ENCODE measurements at regions not wholly inside any gene's neighbourhood (a gene's known extent, or its start where the extent isn't known, plus 50 kb on each side); places are given as distances from the start of the nearest gene placed in this dataset.
"Not testable (repeated sequence)": the region's sequence is repeated elsewhere in the genome, so short reads cannot be mapped to it uniquely, and the experiment has no call there.

DNA sequence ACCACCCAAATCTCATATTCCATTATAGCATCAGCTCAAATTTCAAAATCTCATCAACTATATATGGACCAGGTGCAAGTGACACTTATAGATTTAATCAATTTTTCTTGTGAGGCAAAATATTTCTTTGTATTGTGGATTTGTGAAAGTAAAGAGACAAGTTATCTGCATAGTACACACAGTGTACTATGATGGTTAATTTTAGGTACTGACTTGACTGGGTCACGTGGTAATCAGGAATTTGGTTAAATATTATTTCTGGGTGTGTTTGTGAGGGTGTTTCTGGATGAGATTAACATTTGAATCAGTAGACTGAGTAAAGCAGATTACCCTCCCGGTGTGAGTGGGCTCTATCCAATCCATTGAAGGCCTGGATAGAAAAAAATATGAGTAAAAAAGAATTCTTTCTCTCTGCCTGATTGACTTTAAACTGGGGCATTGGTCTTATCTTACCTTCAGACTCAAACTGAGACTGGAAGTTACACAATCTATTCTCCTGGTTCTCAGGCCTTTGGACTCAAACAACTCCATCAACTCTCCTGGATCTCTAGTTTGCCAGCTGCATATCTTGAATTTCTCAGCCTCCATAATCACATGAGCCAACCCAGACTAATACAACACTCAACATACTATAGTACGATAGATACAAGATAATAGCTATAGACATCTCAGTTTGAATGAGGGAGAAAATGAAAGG lies 799.9 kb downstream of the NAP1L3 start:
- H3K4me3 ChIP-seq (ENCODE audit: low read length in 2 of 2); ATAC-seq (ENCODE audit: low FRiP score); H3K4me1 ChIP-seq (ENCODE audit: control insufficient read depth in 1 of 2, insufficient read depth in 2 of 2, low read length in 2 of 2); DNase-seq; intact Hi-C loops (cut with DNase I); H3K27me3 ChIP-seq (ENCODE audit: control insufficient read depth in 1 of 2, insufficient read depth in 2 of 2, low read length in 1 of 2); H3K27ac ChIP-seq (ENCODE audit: low read depth in 1 of 2, low read length in 2 of 2); H3K9me3 ChIP-seq (ENCODE audit: control insufficient read depth, low read length); H3K36me3 ChIP-seq (ENCODE audit: control insufficient read depth in 1 of 2, insufficient read depth in 2 of 2, low read length in 1 of 2): not testable (repeated sequence)
- WGBS, 2 donors = 23 to 57% methylated on average over 3 of the region's 3 CpGs

DNA sequence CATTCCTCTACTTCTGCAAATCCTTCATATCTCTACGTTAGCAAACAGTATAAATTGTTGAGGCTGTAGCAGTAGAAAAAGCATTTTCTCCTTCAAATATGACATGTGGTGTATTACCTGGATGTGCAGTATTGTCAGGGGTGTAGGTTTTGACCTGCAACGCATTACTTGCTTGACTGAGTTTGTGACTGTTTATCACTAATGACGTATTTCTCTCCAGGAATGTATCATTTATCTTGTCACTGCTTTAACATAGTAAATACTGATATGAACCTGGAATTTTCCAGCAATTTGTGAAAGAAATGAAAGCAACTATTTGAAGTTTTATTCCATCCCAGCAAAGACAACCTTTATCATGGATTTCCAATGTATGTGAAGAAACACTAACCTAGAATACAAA lies 823.4 kb downstream of the NAP1L3 start:
- H3K9me3 ChIP-seq (ENCODE audit: control insufficient read depth, low read length); H3K36me3 ChIP-seq (ENCODE audit: control insufficient read depth in 1 of 2, insufficient read depth in 2 of 2, low read length in 1 of 2); H3K27me3 ChIP-seq (ENCODE audit: control insufficient read depth in 1 of 2, insufficient read depth in 2 of 2, low read length in 1 of 2); DNase-seq; H3K27ac ChIP-seq (ENCODE audit: low read depth in 1 of 2, low read length in 2 of 2); H3K4me1 ChIP-seq (ENCODE audit: control insufficient read depth in 1 of 2, insufficient read depth in 2 of 2, low read length in 2 of 2); intact Hi-C loops (cut with DNase I); H3K4me3 ChIP-seq (ENCODE audit: low read length in 2 of 2); ATAC-seq (ENCODE audit: low FRiP score): not testable (repeated sequence)
- 55 to 61% methylated on average over 3 of the region's 3 CpGs for WGBS, 2 donors

DNA sequence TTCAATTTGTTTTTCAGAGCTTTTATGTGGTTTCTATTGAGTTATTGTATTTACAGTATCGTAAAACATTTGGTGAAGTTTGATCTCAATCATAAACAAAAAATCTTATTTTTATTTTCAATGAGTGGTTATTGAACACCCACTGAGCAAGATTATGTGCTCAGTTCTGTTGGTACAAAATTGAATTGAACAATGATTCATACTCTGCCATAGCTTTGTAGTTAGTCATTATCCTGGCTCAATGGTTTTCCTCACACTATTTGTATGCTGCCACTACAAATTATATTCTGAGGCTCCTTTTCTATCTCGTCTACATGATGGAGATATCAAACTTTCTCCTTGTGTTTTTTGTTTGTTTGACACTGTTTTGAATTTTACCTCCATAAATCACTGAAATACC lies 829.5 kb downstream of the NAP1L3 start:
- H3K9me3 ChIP-seq (ENCODE audit: control insufficient read depth, low read length); H3K27ac ChIP-seq (ENCODE audit: low read depth in 1 of 2, low read length in 2 of 2); H3K36me3 ChIP-seq (ENCODE audit: control insufficient read depth in 1 of 2, insufficient read depth in 2 of 2, low read length in 1 of 2); H3K27me3 ChIP-seq (ENCODE audit: control insufficient read depth in 1 of 2, insufficient read depth in 2 of 2, low read length in 1 of 2); intact Hi-C loops (cut with DNase I); DNase-seq; ATAC-seq (ENCODE audit: low FRiP score); H3K4me1 ChIP-seq (ENCODE audit: control insufficient read depth in 1 of 2, insufficient read depth in 2 of 2, low read length in 2 of 2); H3K4me3 ChIP-seq (ENCODE audit: low read length in 2 of 2): not testable (repeated sequence)
- 62 to 82% methylated on average over 1 to 2 of the region's 2 CpGs for WGBS, 2 donors

DNA sequence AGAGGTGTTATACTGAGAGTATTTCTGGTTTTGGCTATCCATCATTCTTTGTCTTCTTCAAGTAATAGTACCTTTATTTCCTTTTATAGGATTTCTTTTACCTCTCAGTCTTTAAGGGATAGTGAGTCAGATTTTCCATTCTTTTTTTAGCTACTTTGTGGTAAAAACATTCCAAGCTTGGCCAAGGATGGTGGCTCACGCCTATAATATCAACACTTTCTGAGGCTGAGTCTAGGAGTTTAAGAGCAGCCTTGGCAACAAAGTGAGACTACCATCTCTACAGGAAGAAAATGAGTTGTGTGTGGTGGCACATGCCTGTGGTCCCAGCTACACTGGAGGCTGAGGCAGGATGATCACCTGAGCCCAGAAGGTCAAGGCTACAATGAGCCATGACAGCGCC lies 840.6 kb downstream of the NAP1L3 start:
- ATAC-seq (ENCODE audit: low FRiP score); H3K4me3 ChIP-seq (ENCODE audit: low read length in 2 of 2); H3K27ac ChIP-seq (ENCODE audit: low read depth in 1 of 2, low read length in 2 of 2); intact Hi-C loops (cut with DNase I); H3K27me3 ChIP-seq (ENCODE audit: control insufficient read depth in 1 of 2, insufficient read depth in 2 of 2, low read length in 1 of 2); H3K36me3 ChIP-seq (ENCODE audit: control insufficient read depth in 1 of 2, insufficient read depth in 2 of 2, low read length in 1 of 2); H3K4me1 ChIP-seq (ENCODE audit: control insufficient read depth in 1 of 2, insufficient read depth in 2 of 2, low read length in 2 of 2); H3K9me3 ChIP-seq (ENCODE audit: control insufficient read depth, low read length): not testable (repeated sequence)
- 23 to 50% methylated on average over 2 of the region's 2 CpGs for WGBS, 2 donors
- peak in 1 of 2 donors; percentile 41 for DNase-seq

DNA sequence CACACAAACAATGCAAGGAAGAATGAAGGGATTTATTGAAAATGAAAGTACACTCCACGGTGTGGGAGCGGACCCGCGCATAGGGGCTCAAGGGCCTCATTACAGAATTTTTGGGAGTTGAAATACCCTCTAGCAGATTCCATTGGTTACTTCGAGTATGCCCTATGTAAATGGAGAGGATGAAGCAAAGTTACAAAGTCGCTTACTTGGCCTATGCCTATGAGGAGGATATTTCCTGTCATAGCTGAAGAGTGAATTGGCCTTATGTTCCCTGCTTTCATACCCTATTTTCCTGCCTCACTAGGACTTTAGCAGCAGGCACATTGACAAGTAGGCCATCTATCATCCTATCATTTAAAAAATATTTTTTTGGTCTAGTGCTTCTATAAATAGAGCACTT lies 843.3 kb downstream of the NAP1L3 start:
- ATAC-seq (ENCODE audit: low FRiP score); H3K4me1 ChIP-seq (ENCODE audit: control insufficient read depth in 1 of 2, insufficient read depth in 2 of 2, low read length in 2 of 2); H3K27ac ChIP-seq (ENCODE audit: low read depth in 1 of 2, low read length in 2 of 2); intact Hi-C loops (cut with DNase I); H3K36me3 ChIP-seq (ENCODE audit: control insufficient read depth in 1 of 2, insufficient read depth in 2 of 2, low read length in 1 of 2); H3K4me3 ChIP-seq (ENCODE audit: low read length in 2 of 2); H3K9me3 ChIP-seq (ENCODE audit: control insufficient read depth, low read length); DNase-seq; H3K27me3 ChIP-seq (ENCODE audit: control insufficient read depth in 1 of 2, insufficient read depth in 2 of 2, low read length in 1 of 2): not testable (repeated sequence)
- WGBS, 2 donors = 91% methylated on average over 6 of the region's 6 CpGs

DNA sequence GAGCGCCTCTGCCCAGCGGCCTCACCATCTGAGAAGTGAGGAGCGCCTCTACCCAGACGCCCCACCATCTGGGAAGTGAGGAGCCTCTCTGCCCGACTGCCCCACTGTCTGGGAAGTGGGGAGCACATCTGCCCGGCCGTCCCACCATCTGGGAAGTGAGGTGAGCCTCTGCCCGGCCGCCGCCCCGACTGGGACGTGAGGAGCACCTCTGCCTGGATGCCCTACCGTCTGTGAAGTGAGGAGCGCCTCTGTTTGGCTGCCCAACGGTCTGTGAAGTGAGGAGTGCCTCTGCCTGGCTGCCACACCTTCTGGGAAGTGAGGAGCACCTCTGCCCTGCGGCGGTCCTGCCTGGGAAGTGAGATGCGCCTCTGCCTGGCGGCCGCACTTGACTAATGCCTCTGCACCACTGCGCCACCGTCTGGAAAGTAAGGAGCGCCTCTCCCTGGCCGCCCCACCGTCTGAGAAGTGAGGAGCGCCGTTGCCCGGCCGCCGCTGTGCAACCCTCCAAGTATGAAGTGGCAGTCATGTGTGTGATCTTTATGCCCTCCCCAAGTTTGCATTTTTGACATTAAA lies 851.7 kb downstream of the NAP1L3 start:
- H3K4me1 ChIP-seq (ENCODE audit: control insufficient read depth in 1 of 2, insufficient read depth in 2 of 2, low read length in 2 of 2); H3K27me3 ChIP-seq (ENCODE audit: control insufficient read depth in 1 of 2, insufficient read depth in 2 of 2, low read length in 1 of 2); H3K9me3 ChIP-seq (ENCODE audit: control insufficient read depth, low read length); H3K4me3 ChIP-seq (ENCODE audit: low read length in 2 of 2); intact Hi-C loops (cut with DNase I); H3K27ac ChIP-seq (ENCODE audit: low read depth in 1 of 2, low read length in 2 of 2); H3K36me3 ChIP-seq (ENCODE audit: control insufficient read depth in 1 of 2, insufficient read depth in 2 of 2, low read length in 1 of 2): not testable (repeated sequence)
- DNase-seq (peak; percentile 29 to 70), ATAC-seq (ENCODE audit: low FRiP score) (peak; percentile 50)
- WGBS, 2 donors = 84 to 92% methylated on average over 24 to 29 of the region's 30 CpGs

DNA sequence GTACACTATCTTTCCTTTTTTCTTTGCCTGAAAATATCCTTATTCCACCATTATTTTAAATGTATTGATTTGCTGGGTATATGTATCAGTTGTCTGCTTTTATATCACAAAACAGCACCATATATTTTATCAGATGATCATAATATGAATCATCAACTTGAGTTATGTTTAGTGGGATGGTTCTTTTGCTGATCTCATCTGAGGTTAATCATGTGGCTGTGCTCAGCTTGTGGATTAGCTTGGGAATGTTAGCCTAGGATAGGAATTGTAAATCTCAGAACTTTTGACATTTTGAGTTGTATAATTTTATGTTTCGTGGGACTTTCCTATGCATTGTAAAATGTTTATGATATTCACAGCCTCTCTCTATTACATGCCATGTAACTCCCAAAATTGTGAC lies 881.3 kb downstream of the NAP1L3 start:
- 64 to 74% methylated on average over 1 of the region's 1 CpG for WGBS, 2 donors
- intact Hi-C loops (cut with DNase I); H3K36me3 ChIP-seq (ENCODE audit: control insufficient read depth in 1 of 2, insufficient read depth in 2 of 2, low read length in 1 of 2); DNase-seq; H3K9me3 ChIP-seq (ENCODE audit: control insufficient read depth, low read length); H3K27ac ChIP-seq (ENCODE audit: low read depth in 1 of 2, low read length in 2 of 2); ATAC-seq (ENCODE audit: low FRiP score); H3K4me1 ChIP-seq (ENCODE audit: control insufficient read depth in 1 of 2, insufficient read depth in 2 of 2, low read length in 2 of 2); H3K27me3 ChIP-seq (ENCODE audit: control insufficient read depth in 1 of 2, insufficient read depth in 2 of 2, low read length in 1 of 2); H3K4me3 ChIP-seq (ENCODE audit: low read length in 2 of 2): not testable (repeated sequence)

DNA sequence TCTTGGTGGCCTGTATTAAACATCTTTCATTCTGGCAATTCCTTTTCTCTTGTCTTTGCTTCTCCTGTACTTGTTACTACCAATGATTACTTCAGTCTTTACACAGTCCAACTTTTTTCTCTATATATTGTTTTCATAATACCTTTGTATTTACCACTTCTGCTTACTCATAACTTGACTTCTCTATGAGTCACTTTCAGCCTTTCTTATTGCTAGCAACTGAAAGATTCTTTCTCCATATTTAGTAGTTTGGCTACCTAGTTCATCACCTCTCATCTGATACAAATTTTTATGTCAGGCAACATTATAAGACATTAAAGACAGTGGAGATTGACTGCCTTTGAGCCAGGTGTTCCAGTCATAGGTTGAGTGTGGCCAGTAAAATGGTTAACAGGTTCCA lies 893.3 kb downstream of the NAP1L3 start:
- H3K4me1 ChIP-seq (ENCODE audit: control insufficient read depth in 1 of 2, insufficient read depth in 2 of 2, low read length in 2 of 2); H3K9me3 ChIP-seq (ENCODE audit: control insufficient read depth, low read length); H3K27ac ChIP-seq (ENCODE audit: low read depth in 1 of 2, low read length in 2 of 2); H3K36me3 ChIP-seq (ENCODE audit: control insufficient read depth in 1 of 2, insufficient read depth in 2 of 2, low read length in 1 of 2); ATAC-seq (ENCODE audit: low FRiP score); H3K4me3 ChIP-seq (ENCODE audit: low read length in 2 of 2); H3K27me3 ChIP-seq (ENCODE audit: control insufficient read depth in 1 of 2, insufficient read depth in 2 of 2, low read length in 1 of 2); DNase-seq; intact Hi-C loops (cut with DNase I): not testable (repeated sequence)

DNA sequence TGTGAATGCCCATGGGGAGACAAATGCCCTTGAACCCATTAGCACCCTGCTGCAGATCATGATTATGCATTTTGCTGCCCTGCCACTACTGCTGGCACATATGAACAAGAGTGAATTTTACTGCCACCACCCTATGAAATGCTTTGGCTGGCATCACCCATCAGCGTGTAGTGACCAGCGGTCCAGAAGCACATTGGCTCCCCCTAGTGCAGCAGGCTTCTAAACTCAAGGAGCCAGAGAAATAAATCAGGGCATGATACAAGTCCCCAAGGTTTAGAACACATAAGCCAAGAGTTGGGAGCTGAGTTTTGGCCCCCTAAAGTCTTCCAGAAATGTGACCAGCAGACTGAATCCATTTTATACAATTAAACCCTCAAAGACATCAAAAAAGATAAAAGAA lies 899.4 kb downstream of the NAP1L3 start:
- DNase-seq; H3K27me3 ChIP-seq (ENCODE audit: control insufficient read depth in 1 of 2, insufficient read depth in 2 of 2, low read length in 1 of 2); H3K36me3 ChIP-seq (ENCODE audit: control insufficient read depth in 1 of 2, insufficient read depth in 2 of 2, low read length in 1 of 2); intact Hi-C loops (cut with DNase I); H3K4me1 ChIP-seq (ENCODE audit: control insufficient read depth in 1 of 2, insufficient read depth in 2 of 2, low read length in 2 of 2); H3K9me3 ChIP-seq (ENCODE audit: control insufficient read depth, low read length); H3K27ac ChIP-seq (ENCODE audit: low read depth in 1 of 2, low read length in 2 of 2); ATAC-seq (ENCODE audit: low FRiP score); H3K4me3 ChIP-seq (ENCODE audit: low read length in 2 of 2): not testable (repeated sequence)
- 50 to 66% methylated on average over 2 of the region's 2 CpGs for WGBS, 2 donors

Data from aorta (tissue), 5 donors.